HEK293 (cell line): ENCODE measurements at regions not wholly inside any gene's neighbourhood (a gene's known extent, or its start where the extent isn't known, plus 50 kb on each side); places are given as distances from the start of the nearest gene placed in this dataset.

Experiments
- CTCF ChIP-seq: fragments of 450-650 bp; formaldehyde crosslinking; IDR thresholded peaks from 2 replicates; pipeline ENCODE4 v1.5.1; 2016; ENCODE audit warnings: missing biosample characterization, missing genetic modification characterization
- REST ChIP-seq: fragments of 450-650 bp; formaldehyde crosslinking; IDR thresholded peaks from 2 replicates; pipeline ENCODE4 v1.5.1; 2016; ENCODE audit warnings: missing biosample characterization, missing genetic modification characterization
- TCF7L2 ChIP-seq: IDR thresholded peaks from 2 replicates; pipeline ENCODE4 v1.6.1; 2011; ENCODE audit warnings: low read depth, mild to moderate bottlenecking, inconsistent platforms, low read length, moderate library complexity, borderline replicate concordance
- YY1 ChIP-seq: fragments of 450-650 bp; formaldehyde crosslinking; IDR thresholded peaks from 2 replicates; pipeline ENCODE4 v1.5.1; 2018; ENCODE audit warnings: missing biosample characterization, missing genetic modification characterization
- ZNF624 ChIP-seq: fragments of 450-650 bp; formaldehyde crosslinking; IDR thresholded peaks from 2 replicates; pipeline ENCODE4 v1.5.1; 2017; ENCODE audit warnings: missing biosample characterization, missing genetic modification characterization
- ZNF629 ChIP-seq: fragments of 450-650 bp; formaldehyde crosslinking; IDR thresholded peaks from 2 replicates; pipeline ENCODE4 v1.5.1; 2017; ENCODE audit warnings: missing biosample characterization, missing genetic modification characterization
- ZNF670 ChIP-seq: fragments of 450-650 bp; formaldehyde crosslinking; IDR thresholded peaks from 2 replicates; pipeline ENCODE4 v1.5.1; 2016; ENCODE audit warnings: missing biosample characterization, missing genetic modification characterization, low read depth

GRCh38 chr12:126890097-126890496 lies 1376.9 kb upstream of the TMEM132C start:
- no peak for TF ChIP-seq CTCF
- no peak for TF ChIP-seq TCF7L2
- TF ChIP-seq YY1: no peak
- TF ChIP-seq REST (tag by site-specific recombination): no peak
- no peak for TF ChIP-seq ZNF624 (tag by site-specific recombination)
- no peak for TF ChIP-seq ZNF629
- no peak for TF ChIP-seq ZNF670 (tag by site-specific recombination)
